ENCODE measurements at regions not wholly inside any gene's neighbourhood (a gene's known extent, or its start where the extent isn't known, plus 50 kb on each side); places are given as distances from the start of the nearest gene placed in this dataset.
A peak's percentile ranks its signal among the peaks of the same experiment; 100 is the strongest.

- DNase-seq (ENCODE audit: low read depth in 2 of 3, low spot score in 2 of 3): no peak
Measured at GRCh38 chr1:58154256-58154655, 392.3 kb downstream of the OMA1 start.

- no peak for DNase-seq (ENCODE audit: low read depth in 2 of 3, low spot score in 2 of 3)
Measured at GRCh38 chr1:58152697-58153096, 393.8 kb downstream of the OMA1 start.

- DNase-seq (ENCODE audit: low read depth in 2 of 3, low spot score in 2 of 3): peak in 2 of 3 donors; percentile 77 to 91
Measured at GRCh38 chr1:58149271-58149812, 397.2 kb downstream of the OMA1 start.

GRCh38 chr1:58144698-58145270, 401.7 kb downstream of the OMA1 start:
- no peak for DNase-seq (ENCODE audit: low read depth in 2 of 3, low spot score in 2 of 3)

- DNase-seq (ENCODE audit: low read depth in 2 of 3, low spot score in 2 of 3): no peak
Measured at GRCh38 chr1:58143972-58144697, 402.4 kb downstream of the OMA1 start.

- peak in 2 of 3 donors; percentile 18 to 64 for DNase-seq (ENCODE audit: low read depth in 2 of 3, low spot score in 2 of 3)
Measured at GRCh38 chr1:58136387-58136786, 410.1 kb downstream of the OMA1 start.

- no peak for DNase-seq (ENCODE audit: low read depth in 2 of 3, low spot score in 2 of 3)
Measured at GRCh38 chr1:58135821-58136321, 410.7 kb downstream of the OMA1 start.

- DNase-seq (ENCODE audit: low read depth in 2 of 3, low spot score in 2 of 3): no peak
Measured at GRCh38 chr1:58133562-58133961, 413.0 kb downstream of the OMA1 start.

GRCh38 chr1:58123051-58123450, 423.5 kb downstream of the OMA1 start:
- no peak for DNase-seq (ENCODE audit: low read depth in 2 of 3, low spot score in 2 of 3)

GRCh38 chr1:58119971-58120370, 426.6 kb downstream of the OMA1 start:
- no peak for DNase-seq (ENCODE audit: low read depth in 2 of 3, low spot score in 2 of 3)

GRCh38 chr1:58116284-58116683, 430.2 kb downstream of the OMA1 start:
- DNase-seq (ENCODE audit: low read depth in 2 of 3, low spot score in 2 of 3): no peak

GRCh38 chr1:58109646-58110200, 436.8 kb downstream of the OMA1 start:
- no peak for DNase-seq (ENCODE audit: low read depth in 2 of 3, low spot score in 2 of 3)

GRCh38 chr1:58108783-58109182, 437.7 kb downstream of the OMA1 start:
- no peak for DNase-seq (ENCODE audit: low read depth in 2 of 3, low spot score in 2 of 3)

- no peak for DNase-seq (ENCODE audit: low read depth in 2 of 3, low spot score in 2 of 3)
Measured at GRCh38 chr1:58107943-58108342, 438.6 kb downstream of the OMA1 start.

- DNase-seq (ENCODE audit: low read depth in 2 of 3, low spot score in 2 of 3): peak in 2 of 3 donors; percentile 79 to 94
Measured at GRCh38 chr1:58104960-58105359, 441.6 kb downstream of the OMA1 start.

GRCh38 chr1:58096714-58097113, 449.8 kb downstream of the OMA1 start:
- no peak for DNase-seq (ENCODE audit: low read depth in 2 of 3, low spot score in 2 of 3)

GRCh38 chr1:58095183-58095582, 451.3 kb downstream of the OMA1 start:
- no peak for DNase-seq (ENCODE audit: low read depth in 2 of 3, low spot score in 2 of 3)

- peak in 2 of 3 donors; percentile 5 to 45 for DNase-seq (ENCODE audit: low read depth in 2 of 3, low spot score in 2 of 3)
Measured at GRCh38 chr1:58094221-58094620, 452.3 kb downstream of the OMA1 start.

GRCh38 chr1:58090640-58091039, 455.9 kb downstream of the OMA1 start:
- no peak for DNase-seq (ENCODE audit: low read depth in 2 of 3, low spot score in 2 of 3)

- no peak for DNase-seq (ENCODE audit: low read depth in 2 of 3, low spot score in 2 of 3)
Measured at GRCh38 chr1:58089898-58090534, 456.5 kb downstream of the OMA1 start.

GRCh38 chr1:58084266-58084665, 462.3 kb downstream of the OMA1 start:
- peak in 1 of 3 donors; percentile 9 for DNase-seq (ENCODE audit: low read depth in 2 of 3, low spot score in 2 of 3)

Measured in hematopoietic multipotent progenitor cell (in vitro differentiated cells).